ENCODE measurements at regions not wholly inside any gene's neighbourhood (a gene's known extent, or its start where the extent isn't known, plus 50 kb on each side); places are given as distances from the start of the nearest gene placed in this dataset.

DNA sequence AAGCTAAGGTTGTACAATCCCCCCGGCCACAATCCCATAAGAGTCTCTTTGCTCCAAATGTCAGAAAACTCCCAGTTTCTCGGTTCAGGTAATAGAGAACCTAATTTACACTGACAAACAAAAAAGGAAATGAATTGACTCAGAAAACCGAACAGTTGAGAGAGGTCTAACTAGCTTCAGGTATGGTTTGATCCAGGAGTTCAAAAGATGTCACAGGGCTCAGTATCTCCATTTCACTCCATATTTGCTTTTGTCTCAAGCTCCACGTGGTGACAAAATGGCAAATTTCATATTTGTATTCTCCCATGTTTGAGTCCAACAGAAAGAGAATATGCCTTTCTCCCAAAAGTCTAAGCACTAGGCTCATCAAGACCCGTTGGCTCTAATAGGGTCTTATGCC is 117.4 kb downstream of the AXIN2 start:
- H3K4me1 Mint-ChIP-seq: peaks cover 6% of the 10 kb centered on the region
- Histone ChIP-seq H3K9ac (ENCODE audit: extremely low read depth, low read length, poor library complexity, severe bottlenecking) (no peak overlapping the region), H3K4me3 (ENCODE audit: low read length) (no peak overlapping the region), H3K27ac (ENCODE audit: low read depth, low read length) (no peak overlapping the region), H3K27me3 (ENCODE audit: control insufficient read depth, insufficient read depth, low read length, poor library complexity, severe bottlenecking) (no peaks in the 10 kb centered on the region), H3K9me3 (ENCODE audit: control insufficient read depth, low read length) (no peaks in the 10 kb centered on the region), H3K36me3 (ENCODE audit: control insufficient read depth, insufficient read depth, low read length) (no peaks in the 10 kb centered on the region), H3K4me1 (ENCODE audit: control insufficient read depth, insufficient read depth, low read length) (no peaks in the 10 kb centered on the region)
- WGBS, 2 experiments (ENCODE audit: insufficient coverage in 1 of 2, insufficient read length in 1 of 2): 91 to 98% methylated on average over 5 of the region's 5 CpGs
- no peak overlapping the region for H3K4me3 Mint-ChIP-seq
- TF ChIP-seq, protein P1, sequence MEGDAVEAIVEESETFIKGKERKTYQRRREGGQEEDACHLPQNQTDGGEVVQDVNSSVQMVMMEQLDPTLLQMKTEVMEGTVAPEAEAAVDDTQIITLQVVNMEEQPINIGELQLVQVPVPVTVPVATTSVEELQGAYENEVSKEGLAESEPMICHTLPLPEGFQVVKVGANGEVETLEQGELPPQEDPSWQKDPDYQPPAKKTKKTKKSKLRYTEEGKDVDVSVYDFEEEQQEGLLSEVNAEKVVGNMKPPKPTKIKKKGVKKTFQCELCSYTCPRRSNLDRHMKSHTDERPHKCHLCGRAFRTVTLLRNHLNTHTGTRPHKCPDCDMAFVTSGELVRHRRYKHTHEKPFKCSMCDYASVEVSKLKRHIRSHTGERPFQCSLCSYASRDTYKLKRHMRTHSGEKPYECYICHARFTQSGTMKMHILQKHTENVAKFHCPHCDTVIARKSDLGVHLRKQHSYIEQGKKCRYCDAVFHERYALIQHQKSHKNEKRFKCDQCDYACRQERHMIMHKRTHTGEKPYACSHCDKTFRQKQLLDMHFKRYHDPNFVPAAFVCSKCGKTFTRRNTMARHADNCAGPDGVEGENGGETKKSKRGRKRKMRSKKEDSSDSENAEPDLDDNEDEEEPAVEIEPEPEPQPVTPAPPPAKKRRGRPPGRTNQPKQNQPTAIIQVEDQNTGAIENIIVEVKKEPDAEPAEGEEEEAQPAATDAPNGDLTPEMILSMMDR (conservative IDR thresholded peaks at IDR 0.05): no peak
- H3K36me3 Mint-ChIP-seq (ENCODE audit: low read depth): no peaks in the 10 kb centered on the region
- peaks cover 5% of the 10 kb centered on the region for H3K27me3 Mint-ChIP-seq (ENCODE audit: insufficient read depth)
- H3K27ac Mint-ChIP-seq: no peak overlapping the region
- no peaks in the 10 kb centered on the region for H3K9me3 Mint-ChIP-seq
- no peak for DNase-seq

DNA sequence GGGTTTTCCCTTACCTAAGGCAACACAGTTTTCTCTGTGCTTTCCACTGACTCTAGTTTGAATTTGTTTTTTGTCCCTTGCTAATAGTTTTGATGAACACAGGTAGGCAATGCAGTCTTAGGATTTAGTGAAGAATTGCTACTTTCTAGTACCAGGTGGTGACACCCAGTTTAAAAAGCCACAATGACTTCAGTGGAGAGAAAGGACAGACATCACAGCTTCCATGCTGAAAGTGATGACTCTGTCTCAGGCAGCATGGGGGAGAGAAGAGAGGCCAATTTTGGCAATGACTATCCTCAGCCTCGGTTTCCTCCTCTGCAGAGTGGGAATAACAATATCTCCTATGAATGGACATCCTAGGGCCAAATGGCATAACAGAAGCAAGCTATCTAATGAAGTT is 118.8 kb downstream of the AXIN2 start:
- Histone ChIP-seq H3K9me3 (ENCODE audit: control insufficient read depth, low read length) (no peaks in the 10 kb centered on the region), H3K9ac (ENCODE audit: extremely low read depth, low read length, poor library complexity, severe bottlenecking) (no peak overlapping the region), H3K27ac (ENCODE audit: low read depth, low read length) (no peak overlapping the region), H3K4me3 (ENCODE audit: low read length) (no peak overlapping the region), H3K4me1 (ENCODE audit: control insufficient read depth, insufficient read depth, low read length) (no peaks in the 10 kb centered on the region), H3K27me3 (ENCODE audit: control insufficient read depth, insufficient read depth, low read length, poor library complexity, severe bottlenecking) (no peaks in the 10 kb centered on the region), H3K36me3 (ENCODE audit: control insufficient read depth, insufficient read depth, low read length) (no peaks in the 10 kb centered on the region)
- TF ChIP-seq, protein P1 (conservative IDR thresholded peaks at IDR 0.05): no peak
- 94 to 100% methylated on average over 1 of the region's 1 CpG for WGBS, 2 experiments (ENCODE audit: insufficient coverage in 1 of 2, insufficient read length in 1 of 2)
- no peaks in the 10 kb centered on the region for H3K9me3 Mint-ChIP-seq
- DNase-seq: no peak
- peaks cover 5% of the 10 kb centered on the region for H3K27me3 Mint-ChIP-seq (ENCODE audit: insufficient read depth)
- no peak overlapping the region for H3K4me3 Mint-ChIP-seq
- H3K27ac Mint-ChIP-seq: no peak overlapping the region
- peaks cover 10% of the 10 kb centered on the region for H3K4me1 Mint-ChIP-seq
- no peaks in the 10 kb centered on the region for H3K36me3 Mint-ChIP-seq (ENCODE audit: low read depth)

DNA sequence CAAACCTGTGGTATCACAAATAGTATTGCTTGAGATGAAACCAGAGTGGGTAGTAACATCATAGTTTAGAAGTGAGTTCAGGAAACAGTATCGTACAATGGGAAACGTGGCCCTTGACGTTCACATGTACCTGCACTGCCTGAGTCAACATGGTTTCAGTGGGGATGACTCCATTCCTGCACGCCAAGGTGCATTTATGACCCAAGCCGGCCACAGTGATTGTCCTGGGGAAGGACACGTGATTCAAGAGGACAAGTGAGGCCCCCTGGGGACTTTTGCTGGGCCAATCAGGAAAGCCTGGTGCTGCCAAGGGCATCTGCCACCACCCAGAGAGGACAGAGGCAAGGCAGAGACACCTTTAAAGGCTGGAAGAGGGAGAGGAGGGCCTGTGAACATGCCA is 119.2 kb downstream of the AXIN2 start:
- H3K36me3 Mint-ChIP-seq (ENCODE audit: low read depth): no peaks in the 10 kb centered on the region
- no peak overlapping the region for H3K9ac ChIP-seq (ENCODE audit: extremely low read depth, low read length, poor library complexity, severe bottlenecking)
- no peaks in the 10 kb centered on the region for H3K4me1 ChIP-seq (ENCODE audit: control insufficient read depth, insufficient read depth, low read length)
- no peak for DNase-seq
- no peak overlapping the region for H3K27ac Mint-ChIP-seq
- H3K27me3 Mint-ChIP-seq (ENCODE audit: insufficient read depth): peaks cover 3% of the 10 kb centered on the region
- TF ChIP-seq, protein P1 (conservative IDR thresholded peaks at IDR 0.05): no peak
- H3K9me3 ChIP-seq (ENCODE audit: control insufficient read depth, low read length): no peaks in the 10 kb centered on the region
- no peaks in the 10 kb centered on the region for H3K27me3 ChIP-seq (ENCODE audit: control insufficient read depth, insufficient read depth, low read length, poor library complexity, severe bottlenecking)
- no peak overlapping the region for H3K4me3 ChIP-seq (ENCODE audit: low read length)
- 85 to 90% methylated on average over 5 to 6 of the region's 6 CpGs for WGBS, 2 experiments (ENCODE audit: insufficient coverage in 1 of 2, insufficient read length in 1 of 2)
- H3K27ac ChIP-seq (ENCODE audit: low read depth, low read length): no peak overlapping the region
- peaks cover 7% of the 10 kb centered on the region for H3K4me1 Mint-ChIP-seq
- no peaks in the 10 kb centered on the region for H3K9me3 Mint-ChIP-seq
- no peak overlapping the region for H3K4me3 Mint-ChIP-seq
- H3K36me3 ChIP-seq (ENCODE audit: control insufficient read depth, insufficient read depth, low read length): no peaks in the 10 kb centered on the region

All from endodermal cell (in vitro differentiated cells).